T-cell (primary cell): ENCODE measurements at regions not wholly inside any gene's neighbourhood (a gene's known extent, or its start where the extent isn't known, plus 50 kb on each side); places are given as distances from the start of the nearest gene placed in this dataset.

Source experiments
- ATAC-seq, 4 experiments: fragments of 200-7000 bp in 3 of 4; fragments of 150-1000 bp in 1 of 4; cut with Tn5 transposase; replicated peaks in 1 of 4; 1 replicate in 3 of 4; 2 replicates in 1 of 4; pipeline ENCODE4 v1.10.0; 2021; ENCODE audit warnings: moderate library complexity in 3 of 4, mild to moderate bottlenecking in 2 of 4, moderate number of reproducible peaks in 1 of 4
- CTCF ChIA-PET, 2 donors: fragments of 300-600 bp; sonication (Branson Sonifier 250); formaldehyde crosslinking; loops; one replicate each; lab custom pipeline; 2022; ENCODE audit warnings: antibody characterized with exemption in 2 of 2; lab: Charles Lee
- POLR2A ChIA-PET, 2 donors: fragments of 300-600 bp; sonication (Branson Sonifier 250); formaldehyde crosslinking; loops; one replicate each; lab custom pipeline; 2022; ENCODE audit warnings: antibody characterized with exemption in 2 of 2; lab: Charles Lee
- DNase-seq, 35 experiments: peaks; one replicate each; pipeline versions ENCODE4 v3.0.0 to v3.0.0-alpha.2; 2013 to 2023
- H3K27ac ChIP-seq: one replicate; pipeline ENCODE4 v1.5.1; 2013; ENCODE audit warnings: low read length
- H3K27me3 ChIP-seq, 2 experiments: replicated peaks in 1 of 2; 1 replicate in 1 of 2; 2 replicates in 1 of 2; pipeline versions ENCODE4 v1.6.1 to v1.7.0; 2013; ENCODE audit warnings: low read length in 1 of 2, mixed read lengths in 1 of 2; ENCODE audit not compliant: control insufficient read depth in 2 of 2, insufficient read depth in 2 of 2; ENCODE audit errors: extremely low read depth in 1 of 2
- H3K36me3 ChIP-seq, 2 donors: 1 replicate in 1 of 2; 2 replicates in 1 of 2; pipeline versions ENCODE4 v1.6.1 to v1.7.0; 2013; ENCODE audit warnings: low read length in 1 of 2; ENCODE audit not compliant: control insufficient read depth in 2 of 2, insufficient read depth in 1 of 2; ENCODE audit errors: extremely low read depth in 1 of 2
- H3K4me1 ChIP-seq, 2 experiments: 1 replicate in 1 of 2; 2 replicates in 1 of 2; pipeline versions ENCODE4 v1.6.1 to v1.7.0; 2013; ENCODE audit warnings: low read length in 2 of 2, mixed read lengths in 1 of 2; ENCODE audit not compliant: insufficient read depth in 2 of 2, control insufficient read depth in 1 of 2; ENCODE audit errors: extremely low read depth in 1 of 2
- H3K4me3 ChIP-seq, 2 donors: 1 replicate in 1 of 2; 2 replicates in 1 of 2; pipeline versions ENCODE4 v1.5.1 to v1.7.0; 2013; ENCODE audit warnings: mild to moderate bottlenecking in 2 of 2, low read length in 1 of 2, moderate library complexity in 1 of 2; ENCODE audit not compliant: control insufficient read depth in 1 of 2; ENCODE audit errors: extremely low read depth in 1 of 2
- H3K9me3 ChIP-seq: 2 replicates; pipeline ENCODE4 v1.7.0; 2013
- H3K27ac Mint-ChIP-seq, 2 donors: one replicate each; pipeline ENCODE4 v1.8.0; 2020 to 2021; ENCODE audit warnings: mild to moderate bottlenecking in 2 of 2, mixed read lengths in 2 of 2
- H3K27me3 Mint-ChIP-seq, 2 donors: one replicate each; pipeline ENCODE4 v1.8.0; 2021 to 2022; ENCODE audit warnings: mixed read lengths in 2 of 2
- H3K36me3 Mint-ChIP-seq: one replicate; pipeline ENCODE4 v1.8.0; 2021; ENCODE audit warnings: mixed read lengths
- H3K4me1 Mint-ChIP-seq, 3 donors: one replicate each; pipeline ENCODE4 v1.8.0; 2020 to 2022; ENCODE audit warnings: mixed read lengths in 3 of 3, mild to moderate bottlenecking in 1 of 3
- H3K4me3 Mint-ChIP-seq, 3 donors: one replicate each; pipeline ENCODE4 v1.8.0; 2020 to 2022; ENCODE audit warnings: mild to moderate bottlenecking in 3 of 3, mixed read lengths in 3 of 3, moderate library complexity in 3 of 3
- H3K9me3 Mint-ChIP-seq, 3 donors: one replicate each; pipeline ENCODE4 v1.8.0; 2020 to 2022; ENCODE audit warnings: mixed read lengths in 3 of 3
- WGBS: methylation state at CpG from one replicate; pipeline ENCODE4 v1.1.5; 2013; ENCODE audit warnings: missing lambda C conversion rate; ENCODE audit not compliant: insufficient coverage; 5-methylcytosine and 5-hydroxymethylcytosine counted together

- Mint-ChIP-seq H3K27me3 (no peaks in the 10 kb centered on the region), H3K4me3 (no peak overlapping the region), H3K9me3 (peaks cover 0 to 10% (median 2%) of the 10 kb centered on the region in 3 donors), H3K27ac (no peak overlapping the region), H3K36me3 (no peaks in the 10 kb centered on the region), H3K4me1 (no peaks in the 10 kb centered on the region)
- Histone ChIP-seq H3K9me3 (no peaks in the 10 kb centered on the region), H3K36me3 (no peaks in the 10 kb centered on the region), H3K4me1 (no peaks in the 10 kb centered on the region), H3K27ac (no peak overlapping the region), H3K27me3 (no peaks in the 10 kb centered on the region), H3K4me3 (no peak overlapping the region)
- no CpG with 5 or more reads among the region's 10 CpGs for WGBS
- no peak for ATAC-seq
- no peak for DNase-seq
- POLR2A ChIA-PET: no interaction called here
- CTCF ChIA-PET: no interaction called here
These were observed 327.2 kb upstream of the CDIN1 start for GRCh38 chr15:36252146-36252711.

- H3K4me1 Mint-ChIP-seq: no peaks in the 10 kb centered on the region
- H3K4me3 Mint-ChIP-seq: no peak overlapping the region
- no peak overlapping the region for H3K4me3 ChIP-seq
- H3K27ac Mint-ChIP-seq: no peak overlapping the region
- H3K36me3 ChIP-seq: no peaks in the 10 kb centered on the region
- no peaks in the 10 kb centered on the region for H3K27me3 ChIP-seq
- DNase-seq (no peak), ATAC-seq (no peak)
- no peaks in the 10 kb centered on the region for H3K4me1 ChIP-seq
- H3K27ac ChIP-seq: no peak overlapping the region
- H3K27me3 Mint-ChIP-seq: no peaks in the 10 kb centered on the region
- ChIA-PET CTCF (no interaction called here), POLR2A (no interaction called here)
- peaks cover 0 to 11% (median 2%) of the 10 kb centered on the region in 3 donors for H3K9me3 Mint-ChIP-seq
- no peaks in the 10 kb centered on the region for H3K36me3 Mint-ChIP-seq
- no peaks in the 10 kb centered on the region for H3K9me3 ChIP-seq
These were observed 325.0 kb upstream of the CDIN1 start for GRCh38 chr15:36254426-36254825.

- Mint-ChIP-seq H3K9me3 (peaks cover 0 to 11% (median 2%) of the 10 kb centered on the region in 3 donors), H3K4me1 (no peaks in the 10 kb centered on the region), H3K4me3 (no peak overlapping the region), H3K27ac (no peak overlapping the region), H3K27me3 (no peaks in the 10 kb centered on the region), H3K36me3 (no peaks in the 10 kb centered on the region)
- no peaks in the 10 kb centered on the region for H3K27me3 ChIP-seq
- CTCF ChIA-PET: no interaction called here
- POLR2A ChIA-PET: no interaction called here
- ATAC-seq (no peak), DNase-seq (no peak)
- no peaks in the 10 kb centered on the region for H3K4me1 ChIP-seq
- no peaks in the 10 kb centered on the region for H3K36me3 ChIP-seq
- no peak overlapping the region for H3K27ac ChIP-seq
- no peaks in the 10 kb centered on the region for H3K9me3 ChIP-seq
- no peak overlapping the region for H3K4me3 ChIP-seq
- no CpG with 5 or more reads among the region's 1 CpG for WGBS
These were observed 323.0 kb upstream of the CDIN1 start for GRCh38 chr15:36256404-36256807.

- no peaks in the 10 kb centered on the region for H3K27me3 ChIP-seq
- Mint-ChIP-seq H3K27me3 (no peaks in the 10 kb centered on the region), H3K4me3 (no peak overlapping the region), H3K9me3 (no peaks in the 10 kb centered on the region), H3K27ac (no peak overlapping the region), H3K36me3 (no peaks in the 10 kb centered on the region), H3K4me1 (no peaks in the 10 kb centered on the region)
- H3K27ac ChIP-seq: no peak overlapping the region
- H3K9me3 ChIP-seq: no peaks in the 10 kb centered on the region
- 83% methylated on average over 1 of the region's 2 CpGs for WGBS
- ChIA-PET POLR2A (no interaction called here), CTCF (no interaction called here)
- no peaks in the 10 kb centered on the region for H3K4me1 ChIP-seq
- ATAC-seq (no peak), DNase-seq (no peak)
- no peaks in the 10 kb centered on the region for H3K36me3 ChIP-seq
- H3K4me3 ChIP-seq: no peak overlapping the region
These were observed 315.8 kb upstream of the CDIN1 start for GRCh38 chr15:36263666-36264065.

GRCh38 chr15:36265422-36265821 lies 314.0 kb upstream of the CDIN1 start:
- H3K9me3 Mint-ChIP-seq: no peaks in the 10 kb centered on the region
- no peaks in the 10 kb centered on the region for H3K27me3 Mint-ChIP-seq
- Histone ChIP-seq H3K27me3 (no peaks in the 10 kb centered on the region), H3K9me3 (no peaks in the 10 kb centered on the region), H3K4me3 (no peak overlapping the region), H3K36me3 (no peaks in the 10 kb centered on the region), H3K4me1 (no peaks in the 10 kb centered on the region), H3K27ac (no peak overlapping the region)
- POLR2A ChIA-PET: no interaction called here
- DNase-seq: no peak
- CTCF ChIA-PET: no interaction called here
- ATAC-seq: no peak
- H3K4me3 Mint-ChIP-seq: no peak overlapping the region
- H3K27ac Mint-ChIP-seq: no peak overlapping the region
- no CpG with 5 or more reads among the region's 1 CpG for WGBS
- no peaks in the 10 kb centered on the region for H3K36me3 Mint-ChIP-seq
- no peaks in the 10 kb centered on the region for H3K4me1 Mint-ChIP-seq

- ChIA-PET POLR2A (no interaction called here), CTCF (interaction anchor here in 1 of 2 donors (0.6 kb wide), 1 partner anchor 485 kb away, joined by 3 read pairs; no protein-coding TSS in a partner anchor)
- Histone ChIP-seq H3K4me1 (no peaks in the 10 kb centered on the region), H3K27me3 (no peaks in the 10 kb centered on the region), H3K9me3 (no peaks in the 10 kb centered on the region), H3K4me3 (no peak overlapping the region), H3K36me3 (no peaks in the 10 kb centered on the region), H3K27ac (no peak overlapping the region)
- no peak for DNase-seq
- Mint-ChIP-seq H3K4me3 (no peak overlapping the region), H3K9me3 (peaks cover 3 to 8% (median 5%) of the 10 kb centered on the region in 3 donors), H3K36me3 (no peaks in the 10 kb centered on the region), H3K27me3 (no peaks in the 10 kb centered on the region), H3K4me1 (no peaks in the 10 kb centered on the region), H3K27ac (no peak overlapping the region)
- WGBS: 72% methylated on average over 5 of the region's 5 CpGs
- ATAC-seq: no peak
These were observed 308.4 kb upstream of the CDIN1 start for GRCh38 chr15:36271048-36271447.

- no peak overlapping the region for H3K27ac ChIP-seq
- Mint-ChIP-seq H3K36me3 (no peaks in the 10 kb centered on the region), H3K4me3 (no peak overlapping the region), H3K27me3 (no peaks in the 10 kb centered on the region), H3K27ac (no peak overlapping the region), H3K9me3 (peaks cover 15 to 24% (median 16%) of the 10 kb centered on the region in 3 donors), H3K4me1 (no peaks in the 10 kb centered on the region)
- no peaks in the 10 kb centered on the region for H3K36me3 ChIP-seq
- ChIA-PET CTCF (no interaction called here), POLR2A (no interaction called here)
- DNase-seq (no peak), ATAC-seq (no peak)
- WGBS: no CpG with 5 or more reads among the region's 2 CpGs
- H3K4me3 ChIP-seq: no peak overlapping the region
- no peaks in the 10 kb centered on the region for H3K27me3 ChIP-seq
- no peaks in the 10 kb centered on the region for H3K4me1 ChIP-seq
- H3K9me3 ChIP-seq: peaks cover 5% of the 10 kb centered on the region
These were observed 303.8 kb upstream of the CDIN1 start for GRCh38 chr15:36275656-36276055.
